Right atrium auricular region (tissue), 2 donors: ENCODE measurements at regions not wholly inside any gene's neighbourhood (a gene's known extent, or its start where the extent isn't known, plus 50 kb on each side); places are given as distances from the start of the nearest gene placed in this dataset.
"Not testable (repeated sequence)": the region's sequence is repeated elsewhere in the genome, so short reads cannot be mapped to it uniquely, and the experiment has no call there.

Experiments used
- DNase-seq: peaks from one replicate; pipeline ENCODE4 v3.0.0-alpha.2; 2019; ENCODE audit warnings: low spot score
- H3K27ac ChIP-seq, 2 donors: fragments of 200-600 bp; sonication (generic); 1 replicate in 1 of 2; 2 replicates in 1 of 2; pipeline ENCODE4 v1.5.1; 2016 to 2019
- H3K27me3 ChIP-seq, 2 donors: fragments of 200-600 bp; sonication (generic); one replicate each; pipeline versions ENCODE4 v1.5.1 to v1.6.0; 2017 to 2019
- H3K36me3 ChIP-seq: fragments of 200-600 bp; sonication (generic); one replicate; pipeline ENCODE4 v1.5.1; 2016
- H3K4me1 ChIP-seq, 2 donors: fragments of 200-600 bp; sonication (generic); one replicate each; pipeline versions ENCODE4 v1.5.1 to v1.6.0; 2017 to 2019
- H3K4me3 ChIP-seq, 2 donors: fragments of 200-600 bp; sonication (generic); 1 replicate in 1 of 2; 2 replicates in 1 of 2; pipeline ENCODE4 v1.5.1; 2017 to 2019; ENCODE audit warnings: mild to moderate bottlenecking in 1 of 2, moderate library complexity in 1 of 2
- H3K9me3 ChIP-seq, 2 donors: fragments of 200-600 bp; sonication (generic); one replicate each; pipeline ENCODE4 v1.5.1; 2019
- TF ChIP-seq, protein P1 (sequence below), 2 donors: fragments of 200-600 bp; sonication (generic); IDR thresholded peaks; one replicate each; pipeline ENCODE4 v1.5.1; 2019; ENCODE audit warnings: antibody characterized with exemption in 2 of 2

DNA sequence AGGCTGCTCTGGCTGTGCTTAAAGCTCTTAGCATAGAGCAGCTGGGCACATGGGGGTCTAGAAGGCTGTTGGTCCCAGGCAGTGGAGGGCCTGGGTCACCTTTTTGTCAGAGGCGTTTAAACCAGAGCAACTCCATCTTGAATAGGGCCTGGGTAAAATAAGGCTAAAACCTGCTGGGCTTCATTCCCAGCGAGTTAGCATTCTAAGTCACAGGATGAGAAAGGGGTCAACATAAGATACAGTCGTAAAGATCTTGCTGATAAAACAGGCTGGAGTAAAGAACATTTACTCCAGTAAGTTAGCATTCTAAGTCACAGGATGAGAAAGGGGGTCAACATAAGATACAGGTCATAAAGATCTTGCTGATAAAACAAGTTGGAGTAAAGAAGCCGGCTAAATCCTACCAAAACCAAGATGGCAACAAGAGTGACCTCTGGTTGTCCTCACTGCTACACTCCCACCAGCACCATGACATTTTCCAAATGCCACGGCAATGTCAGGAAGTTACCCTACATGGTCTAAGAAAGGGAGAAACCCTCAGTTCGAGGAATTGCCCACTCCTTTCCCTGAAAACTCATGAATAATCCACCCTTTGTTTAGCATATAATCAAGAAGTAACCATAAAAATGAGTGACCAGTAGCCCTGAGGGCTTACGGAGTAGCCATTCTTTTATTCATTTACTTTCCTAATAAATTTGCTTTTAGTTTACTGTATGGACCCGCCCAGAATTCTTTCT is 96.8 kb upstream of the PCBD1 start:
- H3K27me3 ChIP-seq, result no peaks in the 10 kb centered on the region
- no peaks in the 10 kb centered on the region for H3K4me1 ChIP-seq
- peaks cover 0 to 3% of the 10 kb centered on the region in 2 donors for H3K9me3 ChIP-seq
- no peak overlapping the region for H3K4me3 ChIP-seq
- no peak overlapping the region for H3K27ac ChIP-seq
- TF ChIP-seq, protein P1, sequence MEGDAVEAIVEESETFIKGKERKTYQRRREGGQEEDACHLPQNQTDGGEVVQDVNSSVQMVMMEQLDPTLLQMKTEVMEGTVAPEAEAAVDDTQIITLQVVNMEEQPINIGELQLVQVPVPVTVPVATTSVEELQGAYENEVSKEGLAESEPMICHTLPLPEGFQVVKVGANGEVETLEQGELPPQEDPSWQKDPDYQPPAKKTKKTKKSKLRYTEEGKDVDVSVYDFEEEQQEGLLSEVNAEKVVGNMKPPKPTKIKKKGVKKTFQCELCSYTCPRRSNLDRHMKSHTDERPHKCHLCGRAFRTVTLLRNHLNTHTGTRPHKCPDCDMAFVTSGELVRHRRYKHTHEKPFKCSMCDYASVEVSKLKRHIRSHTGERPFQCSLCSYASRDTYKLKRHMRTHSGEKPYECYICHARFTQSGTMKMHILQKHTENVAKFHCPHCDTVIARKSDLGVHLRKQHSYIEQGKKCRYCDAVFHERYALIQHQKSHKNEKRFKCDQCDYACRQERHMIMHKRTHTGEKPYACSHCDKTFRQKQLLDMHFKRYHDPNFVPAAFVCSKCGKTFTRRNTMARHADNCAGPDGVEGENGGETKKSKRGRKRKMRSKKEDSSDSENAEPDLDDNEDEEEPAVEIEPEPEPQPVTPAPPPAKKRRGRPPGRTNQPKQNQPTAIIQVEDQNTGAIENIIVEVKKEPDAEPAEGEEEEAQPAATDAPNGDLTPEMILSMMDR (IDR thresholded peaks at IDR 0.05), result no peak
- DNase-seq, result no peak
- H3K36me3 ChIP-seq, result no peaks in the 10 kb centered on the region

DNA sequence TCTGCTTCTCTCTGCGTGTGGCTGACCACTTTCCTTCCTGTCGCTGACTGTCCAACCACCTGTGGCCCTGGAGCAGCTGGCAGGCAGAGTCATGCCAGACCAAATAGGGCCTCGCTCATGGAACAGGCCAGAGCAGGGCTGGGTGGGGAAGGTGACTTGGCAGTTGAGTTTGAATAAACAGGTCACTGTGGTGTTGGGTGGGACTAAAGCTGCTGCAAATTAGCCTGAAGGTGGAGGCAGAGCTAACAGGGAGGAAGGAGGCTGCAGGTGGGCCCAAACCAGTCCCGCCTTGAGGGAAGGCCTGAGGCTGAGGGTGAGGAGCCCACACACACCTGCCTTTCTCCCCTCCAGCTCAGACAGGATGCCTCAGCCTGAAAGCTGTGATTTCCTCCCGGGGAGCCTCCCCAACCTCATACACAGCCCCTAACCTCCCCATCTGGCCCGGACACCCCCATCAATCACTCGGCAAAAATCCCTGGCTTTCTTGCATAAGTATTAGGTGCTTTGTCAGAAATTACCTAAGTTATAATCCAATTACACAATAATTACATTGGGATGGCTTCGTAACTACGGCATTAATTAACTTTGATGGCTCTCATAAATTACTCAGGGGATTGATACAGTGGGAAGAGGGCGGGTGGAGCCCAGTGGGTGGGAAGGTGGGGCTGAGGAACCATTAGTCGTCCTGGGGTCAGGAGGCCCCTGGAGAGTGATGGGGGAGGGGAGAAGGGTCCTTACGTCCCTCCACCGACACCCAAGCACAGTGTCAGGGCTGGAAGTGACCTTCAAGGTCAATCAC is 97.7 kb upstream of the PCBD1 start:
- no peak for DNase-seq
- no peaks in the 10 kb centered on the region for H3K4me1 ChIP-seq
- TF ChIP-seq, protein P1 (IDR thresholded peaks at IDR 0.05), result no peak
- H3K36me3 ChIP-seq, result no peaks in the 10 kb centered on the region
- H3K9me3 ChIP-seq, result peaks cover 0 to 3% of the 10 kb centered on the region in 2 donors
- H3K27ac ChIP-seq, result no peak overlapping the region
- H3K4me3 ChIP-seq, result no peak overlapping the region
- H3K27me3 ChIP-seq, result no peaks in the 10 kb centered on the region

- no peaks in the 10 kb centered on the region for H3K4me1 ChIP-seq
- no peaks in the 10 kb centered on the region for H3K36me3 ChIP-seq
- no peak overlapping the region for H3K27ac ChIP-seq
- peaks cover 0 to 3% of the 10 kb centered on the region in 2 donors for H3K9me3 ChIP-seq
- no peaks in the 10 kb centered on the region for H3K27me3 ChIP-seq
- DNase-seq, result no peak
- H3K4me3 ChIP-seq, result no peak overlapping the region
- TF ChIP-seq, protein P1 (IDR thresholded peaks at IDR 0.05), result no peak
Observed at GRCh38 chr10:70986623-70986950, 98.2 kb upstream of the PCBD1 start.

- Histone ChIP-seq H3K36me3 (no peaks in the 10 kb centered on the region), H3K9me3 (no peaks in the 10 kb centered on the region), H3K4me1 (no peaks in the 10 kb centered on the region), H3K4me3 (no peak overlapping the region), H3K27me3 (no peaks in the 10 kb centered on the region), H3K27ac (no peak overlapping the region)
- TF ChIP-seq, protein P1 (IDR thresholded peaks at IDR 0.05), result no peak
- no peak for DNase-seq
Observed at GRCh38 chr10:70987396-70988130, 99.2 kb upstream of the PCBD1 start.

DNA sequence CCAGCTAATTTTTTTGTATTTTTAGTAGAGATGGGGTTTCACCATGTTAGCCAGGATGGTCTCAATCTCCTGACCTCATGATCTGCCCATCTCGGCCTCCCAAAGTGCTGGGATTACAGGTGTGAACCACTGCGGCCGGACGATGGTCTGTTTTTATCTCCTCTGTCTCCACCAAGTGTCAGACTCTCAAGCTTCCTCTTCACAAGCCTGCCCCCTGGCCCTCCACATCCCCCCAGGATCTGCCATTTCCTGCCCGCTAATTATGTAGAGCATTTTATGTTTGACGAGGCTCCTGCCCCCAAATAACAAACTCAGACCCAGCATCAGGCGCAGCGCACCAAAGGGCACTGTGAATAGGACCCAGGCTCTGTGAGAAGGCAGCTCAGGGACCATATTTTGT is 101.8 kb upstream of the PCBD1 start:
- not testable (repeated sequence) for H3K4me3 ChIP-seq, H3K9me3 ChIP-seq, DNase-seq, H3K27ac ChIP-seq, H3K36me3 ChIP-seq, H3K27me3 ChIP-seq, H3K4me1 ChIP-seq

DNA sequence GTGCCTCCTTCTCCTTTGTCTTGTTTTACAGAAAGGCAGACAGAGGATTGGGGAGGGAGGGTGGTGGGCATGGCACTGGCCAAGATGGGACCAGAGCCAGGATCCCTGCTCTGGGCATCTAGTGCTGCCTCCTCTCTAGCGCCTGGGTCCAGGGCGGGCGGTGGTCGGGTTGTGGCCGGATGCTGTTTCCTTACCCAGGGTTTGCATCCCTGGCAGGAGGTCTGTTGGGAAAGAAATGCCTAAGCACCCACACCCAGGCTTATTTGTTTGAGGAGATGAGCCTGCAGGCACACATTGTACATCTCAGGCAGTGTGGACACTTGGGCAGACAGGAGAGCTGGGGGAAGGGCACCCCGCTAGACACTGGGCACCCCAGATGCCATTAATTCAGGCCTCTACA is 102.3 kb upstream of the PCBD1 start:
- no peak for DNase-seq
- Histone ChIP-seq H3K27me3 (no peaks in the 10 kb centered on the region), H3K4me3 (no peak overlapping the region), H3K36me3 (no peaks in the 10 kb centered on the region), H3K4me1 (no peaks in the 10 kb centered on the region), H3K9me3 (no peaks in the 10 kb centered on the region), H3K27ac (no peak overlapping the region)
- TF ChIP-seq, protein P1 (IDR thresholded peaks at IDR 0.05), result no peak
